ENCODE measurements at regions not wholly inside any gene's neighbourhood (a gene's known extent, or its start where the extent isn't known, plus 50 kb on each side); places are given as distances from the start of the nearest gene placed in this dataset.

GRCh38 chr1:181949500-181949899, 112.0 kb downstream of the ZNF648 start:
- TF ChIP-seq CTCF (IDR thresholded peaks at IDR 0.05) (no peak), POLR2AphosphoS5 (IDR thresholded peaks at IDR 0.05) (no peak), POLR2A (IDR thresholded peaks at IDR 0.05) (no peak), EP300 (IDR thresholded peaks at IDR 0.05; ENCODE audit: low read depth) (no peak)

All from transverse colon (tissue), 4 donors.